HCT116 (cell line): ENCODE measurements at regions not wholly inside any gene's neighbourhood (a gene's known extent, or its start where the extent isn't known, plus 50 kb on each side); places are given as distances from the start of the nearest gene placed in this dataset.

Experiments used
- ATF3 ChIP-seq: IDR thresholded peaks from 2 replicates; pipeline ENCODE4 v1.6.1; 2012
- CEBPB ChIP-seq: IDR thresholded peaks from 2 replicates; pipeline ENCODE4 v1.6.1; 2012; ENCODE audit warnings: low read depth
- CTCF ChIP-seq, 3 experiments: fragments of 200-600 bp in 1 of 3; sonication (generic) in 1 of 3; IDR thresholded peaks in 2 of 3; conservative IDR thresholded peaks in 1 of 3; 2 replicates each; pipeline ENCODE4 v1.5.1; 2012 to 2017; ENCODE audit warnings: low read depth in 2 of 3, low read length in 2 of 3, antibody characterized with exemption in 1 of 3, borderline replicate concordance in 1 of 3, control low read depth in 1 of 3, mild to moderate bottlenecking in 1 of 3, mixed read lengths in 1 of 3, mixed run types in 1 of 3, moderate library complexity in 1 of 3; ENCODE audit not compliant: insufficient read depth in 1 of 3
- EZH2 ChIP-seq: fragments of 200-600 bp; sonication (generic); IDR thresholded peaks from 2 replicates; pipeline ENCODE4 v1.6.1; 2017; ENCODE audit warnings: antibody characterized with exemption, mixed run types
- POLR2A ChIP-seq: IDR thresholded peaks from 2 replicates; pipeline ENCODE4 v1.7.0; 2011; ENCODE audit warnings: borderline replicate concordance; ENCODE audit not compliant: insufficient read depth, insufficient read length; ENCODE audit errors: extremely low read depth
- REST ChIP-seq: IDR thresholded peaks from 2 replicates; pipeline ENCODE4 v1.6.1; 2012; ENCODE audit warnings: low read depth
- YY1 ChIP-seq: IDR thresholded peaks from 2 replicates; pipeline ENCODE4 v1.6.1; 2011; ENCODE audit warnings: low read length, low read depth, moderate library complexity, mild to moderate bottlenecking; ENCODE audit not compliant: insufficient replicate concordance; ENCODE audit errors: extremely low read depth

GRCh38 chr4:144578681-144579080 lies 67.3 kb upstream of the HHIP start:
- TF ChIP-seq YY1 (no peak), POLR2A (no peak), CEBPB (no peak), CTCF (IDR thresholded peaks at IDR 0.05 in 2 of 3, conservative IDR thresholded peaks at IDR 0.05 in 1 of 3; ENCODE audit: borderline replicate concordance in 1 of 3, insufficient read depth in 1 of 3, low read depth in 2 of 3, low read length in 2 of 3) (no peak), REST (no peak), ATF3 (no peak), EZH2 (no peak)
